ENCODE measurements at regions not wholly inside any gene's neighbourhood (a gene's known extent, or its start where the extent isn't known, plus 50 kb on each side); places are given as distances from the start of the nearest gene placed in this dataset.

- DNase-seq, result no peak
Observed at GRCh38 chr2:21288299-21288698, 164.5 kb downstream of the TDRD15 start.

- no peak for DNase-seq
Observed at GRCh38 chr2:21288739-21289520, 165.2 kb downstream of the TDRD15 start.

- DNase-seq, result no peak
Observed at GRCh38 chr2:21289551-21289950, 165.8 kb downstream of the TDRD15 start.

- DNase-seq, result no peak
Observed at GRCh38 chr2:21289989-21290388, 166.2 kb downstream of the TDRD15 start.

GRCh38 chr2:21291426-21291825 lies 167.7 kb downstream of the TDRD15 start:
- DNase-seq, result no peak

- no peak for DNase-seq
Observed at GRCh38 chr2:21294446-21294845, 170.7 kb downstream of the TDRD15 start.

GRCh38 chr2:21299411-21299810 lies 175.6 kb downstream of the TDRD15 start:
- DNase-seq, result no peak

GRCh38 chr2:21301871-21302455 lies 178.2 kb downstream of the TDRD15 start:
- DNase-seq, result no peak

GRCh38 chr2:21303876-21304275 lies 180.1 kb downstream of the TDRD15 start:
- no peak for DNase-seq

GRCh38 chr2:21305581-21305980 lies 181.8 kb downstream of the TDRD15 start:
- DNase-seq, result no peak

GRCh38 chr2:21306235-21306634 lies 182.5 kb downstream of the TDRD15 start:
- DNase-seq, result no peak

- DNase-seq, result no peak
Observed at GRCh38 chr2:21307037-21307436, 183.3 kb downstream of the TDRD15 start.

GRCh38 chr2:21310493-21310892 lies 186.7 kb downstream of the TDRD15 start:
- no peak for DNase-seq

- no peak for DNase-seq
Observed at GRCh38 chr2:21314322-21314835, 190.6 kb downstream of the TDRD15 start.

- DNase-seq, result no peak
Observed at GRCh38 chr2:21317131-21317530, 193.4 kb downstream of the TDRD15 start.

GRCh38 chr2:21318263-21318662 lies 194.5 kb downstream of the TDRD15 start:
- no peak for DNase-seq

GRCh38 chr2:21326152-21326551 lies 202.4 kb downstream of the TDRD15 start:
- DNase-seq, result no peak

GRCh38 chr2:21328177-21328576 lies 204.4 kb downstream of the TDRD15 start:
- DNase-seq, result no peak

- DNase-seq, result no peak
Observed at GRCh38 chr2:21330786-21331391, 207.1 kb downstream of the TDRD15 start.

- no peak for DNase-seq
Observed at GRCh38 chr2:21331625-21332370, 208.0 kb downstream of the TDRD15 start.

GRCh38 chr2:21332993-21333625 lies 209.3 kb downstream of the TDRD15 start:
- DNase-seq, result no peak

GRCh38 chr2:21333684-21334083 lies 209.9 kb downstream of the TDRD15 start:
- no peak for DNase-seq

GRCh38 chr2:21346984-21347383 lies 223.2 kb downstream of the TDRD15 start:
- DNase-seq, result no peak

Measured in DMS 273 treated with DMSO at 0.1 percent for 48 hours (cell line).